HUDEP-2 (cell line): ENCODE measurements at regions not wholly inside any gene's neighbourhood (a gene's known extent, or its start where the extent isn't known, plus 50 kb on each side); places are given as distances from the start of the nearest gene placed in this dataset.
"Not testable (repeated sequence)": the region's sequence is repeated elsewhere in the genome, so short reads cannot be mapped to it uniquely, and the experiment has no call there.

Experiments used
- DNase-seq, 76 experiments: peaks; one replicate each; lab custom pipeline; 2025; ENCODE audit not compliant: unreplicated experiment in 76 of 76; lab: John Stamatoyannopoulos, UW

GRCh38 chr6:23783901-23784300, 342.1 kb upstream of the NRSN1 start:
- no peak for DNase-seq

GRCh38 chr6:23784301-23784919, 341.6 kb upstream of the NRSN1 start:
- DNase-seq, result no peak

DNA sequence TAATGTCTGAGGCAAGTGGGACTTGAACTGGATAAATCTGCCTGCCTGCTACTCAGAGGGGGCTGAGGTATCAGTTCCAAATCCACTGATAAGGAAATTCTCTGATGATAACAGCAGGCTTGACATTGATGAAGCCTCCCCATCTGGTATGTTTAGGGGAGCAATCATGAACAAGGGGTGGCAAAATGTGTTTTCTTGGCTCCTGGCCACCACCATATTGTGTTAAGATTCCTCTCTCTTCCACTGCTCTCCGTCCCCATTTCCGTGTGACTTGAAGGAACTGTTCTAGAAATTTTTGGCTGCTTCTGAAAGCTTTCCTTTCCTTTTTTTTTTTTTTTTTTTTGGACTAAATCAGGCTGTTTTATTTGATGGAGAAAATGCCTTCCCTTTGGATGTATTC, 335.3 kb upstream of the NRSN1 start:
- no peak for DNase-seq

DNA sequence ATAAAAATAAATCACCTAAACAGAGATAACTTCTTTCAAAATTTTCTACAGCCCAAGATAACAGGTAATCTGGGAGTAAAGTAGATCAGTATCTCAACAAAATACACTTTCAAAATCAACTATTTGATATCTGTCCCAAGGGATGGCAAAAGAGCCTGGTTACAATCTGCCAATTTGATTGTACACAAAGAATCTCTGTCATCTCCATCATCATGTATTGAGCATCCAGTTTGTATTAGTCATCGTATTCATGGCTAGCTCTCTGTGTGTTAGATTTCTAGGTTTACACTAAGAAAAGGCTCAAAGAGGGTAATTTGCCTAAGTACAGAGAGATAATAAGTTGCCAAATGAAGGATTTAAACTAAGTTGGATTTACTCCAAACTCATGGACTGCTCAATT, 329.0 kb upstream of the NRSN1 start:
- no peak for DNase-seq

GRCh38 chr6:23804289-23804688, 321.7 kb upstream of the NRSN1 start:
- DNase-seq, result not testable (repeated sequence)

DNA sequence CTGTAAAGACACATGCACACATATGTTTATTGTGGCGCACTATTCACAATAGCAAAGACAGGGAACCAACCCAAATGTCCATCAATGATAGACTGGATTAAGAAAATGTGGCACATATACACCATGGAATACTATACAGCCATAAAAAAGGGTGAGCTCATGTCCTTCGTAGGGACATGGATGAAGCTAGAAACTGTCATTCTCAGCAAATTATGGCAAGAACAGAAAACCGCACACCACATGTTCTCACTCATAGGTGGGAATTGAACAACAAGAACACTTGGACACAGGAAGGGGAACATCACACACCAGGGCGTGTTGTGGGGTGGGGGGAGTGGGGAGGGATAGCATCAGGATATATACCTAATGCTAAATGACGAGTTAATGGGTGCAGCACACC, 304.9 kb upstream of the NRSN1 start:
- DNase-seq, result not testable (repeated sequence)

GRCh38 chr6:23823421-23823820, 302.6 kb upstream of the NRSN1 start:
- no peak for DNase-seq

- DNase-seq, result no peak
Measured at GRCh38 chr6:23826572-23826971, 299.4 kb upstream of the NRSN1 start.

- DNase-seq, result no peak
Measured at GRCh38 chr6:23828861-23829260, 297.2 kb upstream of the NRSN1 start.

DNA sequence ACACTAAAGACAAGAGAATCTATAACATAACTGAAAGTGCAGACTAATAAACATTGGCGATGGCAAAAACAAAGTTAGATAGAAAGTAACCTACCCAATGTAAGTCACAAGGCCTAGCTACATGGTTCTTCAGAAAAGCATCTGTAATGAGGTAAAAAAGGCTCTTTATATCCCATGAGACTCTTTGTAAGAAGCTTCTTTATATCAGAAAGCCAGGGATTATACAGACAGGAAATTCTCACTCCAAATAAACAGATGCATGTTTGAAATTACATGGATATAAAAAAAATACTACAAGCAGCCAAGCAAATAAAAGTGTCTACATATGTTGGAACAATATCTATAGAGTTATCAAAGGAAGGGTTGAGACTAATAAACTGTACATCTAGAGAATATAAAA, 284.9 kb upstream of the NRSN1 start:
- DNase-seq, result no peak

DNA sequence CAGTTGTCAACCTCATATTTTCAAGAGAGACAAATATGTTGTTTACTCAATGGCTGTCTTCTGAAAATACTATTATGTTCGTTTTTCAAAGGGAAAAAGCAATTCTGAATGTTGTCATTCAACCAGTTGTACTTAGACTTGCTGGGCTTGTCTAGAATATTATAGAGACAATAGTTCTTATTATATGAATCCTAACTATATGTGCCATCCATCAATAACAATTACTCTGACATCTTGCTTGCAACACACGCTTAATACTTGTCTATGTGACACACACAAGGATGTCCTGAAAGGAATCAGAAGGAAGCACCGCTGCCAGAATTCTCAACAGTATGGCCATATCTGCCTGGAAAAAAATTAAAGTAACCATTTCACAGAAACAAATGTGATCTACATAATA, 283.3 kb upstream of the NRSN1 start:
- DNase-seq, result no peak

DNA sequence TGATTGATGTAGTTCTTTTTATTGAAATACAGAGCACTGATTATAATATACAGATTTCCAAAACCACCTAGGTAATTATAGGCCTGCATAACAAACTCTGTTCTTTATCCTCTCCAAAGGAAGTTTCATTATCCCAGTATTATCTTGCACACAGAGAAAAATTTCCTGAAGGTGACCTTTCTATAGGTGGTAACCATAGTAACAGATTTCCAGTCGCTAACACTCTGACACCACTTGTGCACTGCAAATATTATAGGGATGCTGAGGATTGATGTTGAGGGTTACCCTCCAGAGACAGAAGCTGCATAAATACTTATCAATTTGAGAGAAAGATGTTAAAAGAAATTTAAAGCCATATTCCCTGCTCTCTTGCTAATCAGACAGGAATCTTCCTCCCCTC, 274.5 kb upstream of the NRSN1 start:
- DNase-seq, result no peak

DNA sequence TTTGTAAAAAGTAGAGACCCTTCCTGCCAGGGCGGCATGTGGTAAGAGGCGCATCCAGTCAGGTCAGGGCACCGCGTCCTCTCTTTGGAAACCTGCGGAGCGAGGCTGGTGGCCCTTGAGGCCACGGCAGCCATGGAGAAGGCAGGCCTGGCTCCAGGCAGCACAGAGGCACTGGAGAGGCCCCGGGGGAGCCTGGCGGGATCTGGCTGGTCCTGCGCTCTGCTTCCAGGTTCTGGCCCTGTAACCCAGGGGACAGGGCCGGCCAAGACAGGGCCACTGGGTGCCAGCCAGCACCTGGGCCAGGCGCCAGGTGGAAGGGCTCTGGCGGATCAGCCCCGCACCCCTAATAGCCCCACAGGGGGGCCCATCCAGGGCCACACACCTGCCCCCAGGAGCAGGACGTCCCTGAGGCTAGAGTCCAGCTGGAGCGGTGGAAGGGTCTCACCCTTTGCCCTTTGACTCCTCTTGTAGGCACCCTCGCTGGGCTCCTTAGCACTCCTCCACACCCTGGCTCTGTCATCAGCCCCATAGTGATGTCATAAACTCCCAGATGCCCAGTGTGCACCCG, 272.4 kb upstream of the NRSN1 start:
- not testable (repeated sequence) for DNase-seq

DNA sequence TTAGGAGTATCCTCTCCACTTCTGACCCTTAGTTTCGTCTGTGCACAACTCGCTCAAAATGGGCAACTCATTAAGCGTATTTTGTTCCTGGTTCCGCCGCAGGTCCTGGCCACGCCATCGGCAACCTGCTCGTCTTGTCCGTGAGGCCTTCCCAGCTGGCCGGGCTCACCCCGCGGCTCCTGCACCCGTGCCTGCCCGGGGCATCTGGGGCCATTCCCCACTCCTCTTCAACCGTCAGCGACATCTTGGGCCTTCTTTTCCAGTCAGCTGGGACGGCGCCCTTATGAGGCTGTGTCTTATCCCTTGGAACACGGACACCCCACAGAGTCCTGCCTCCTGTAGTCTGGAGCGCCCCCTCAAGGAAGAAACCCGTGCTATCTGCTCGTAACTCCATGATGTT, 271.9 kb upstream of the NRSN1 start:
- not testable (repeated sequence) for DNase-seq

- no peak for DNase-seq
Measured at GRCh38 chr6:23855497-23856116, 270.4 kb upstream of the NRSN1 start.

DNA sequence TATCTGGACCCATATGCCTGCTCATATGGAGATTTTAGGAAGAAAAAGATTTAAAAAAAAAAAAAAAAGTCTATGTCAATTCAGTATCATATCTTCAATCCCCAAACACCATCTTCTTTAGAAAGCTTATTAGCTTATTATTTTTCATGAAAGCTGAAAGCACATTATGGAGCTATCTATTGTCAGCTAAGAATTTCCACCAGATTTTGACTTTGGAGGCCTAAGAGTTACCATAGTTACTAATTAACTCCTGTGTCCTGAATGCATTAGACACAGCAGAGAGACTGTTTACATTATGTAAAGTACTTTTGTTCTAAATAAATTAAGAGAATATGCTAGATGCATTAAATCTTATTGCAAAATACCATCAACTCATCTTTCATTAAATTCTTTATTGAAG, 255.5 kb upstream of the NRSN1 start:
- DNase-seq, result no peak

DNA sequence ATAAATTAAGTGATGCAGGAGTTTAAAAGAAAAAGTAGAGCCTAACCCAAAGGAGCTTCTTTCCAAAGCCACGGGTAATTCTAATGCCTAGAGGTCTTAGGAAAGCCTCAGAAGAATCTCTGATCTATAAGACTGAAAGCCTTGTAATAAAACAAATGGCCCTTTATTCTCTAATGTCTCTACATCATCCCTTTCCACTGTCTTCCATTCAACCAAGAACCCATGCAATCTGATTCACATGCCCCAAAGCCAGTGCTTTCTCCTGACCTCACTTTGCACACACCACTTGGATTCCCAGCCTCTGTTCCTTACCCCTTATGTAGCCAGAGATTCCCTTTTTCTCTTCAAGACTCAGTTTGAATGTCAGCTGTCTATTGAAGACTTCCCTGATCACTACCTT, 252.9 kb upstream of the NRSN1 start:
- DNase-seq, result no peak

DNA sequence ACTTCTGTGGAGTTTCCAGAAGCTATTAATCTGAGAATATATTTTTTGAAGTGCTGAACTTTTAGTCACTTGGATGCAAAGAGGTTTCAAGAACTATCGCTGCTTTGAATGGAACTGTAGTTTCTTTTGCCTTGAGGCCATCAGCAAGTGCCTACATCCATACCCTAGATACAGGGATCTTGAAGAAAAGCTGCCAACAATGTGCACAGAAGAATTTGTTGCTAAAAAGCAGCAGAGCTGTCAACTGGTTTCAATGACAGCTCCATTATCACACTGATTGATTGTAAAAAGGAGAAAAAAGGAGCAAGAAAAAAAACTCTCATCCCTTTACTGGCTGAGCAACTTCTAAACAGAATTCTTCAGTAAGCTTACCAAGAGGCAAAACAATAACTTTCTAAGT, 251.0 kb upstream of the NRSN1 start:
- no peak for DNase-seq

- no peak for DNase-seq
Measured at GRCh38 chr6:23879816-23880215, 246.2 kb upstream of the NRSN1 start.

GRCh38 chr6:23890543-23891227, 235.3 kb upstream of the NRSN1 start:
- DNase-seq, result no peak

DNA sequence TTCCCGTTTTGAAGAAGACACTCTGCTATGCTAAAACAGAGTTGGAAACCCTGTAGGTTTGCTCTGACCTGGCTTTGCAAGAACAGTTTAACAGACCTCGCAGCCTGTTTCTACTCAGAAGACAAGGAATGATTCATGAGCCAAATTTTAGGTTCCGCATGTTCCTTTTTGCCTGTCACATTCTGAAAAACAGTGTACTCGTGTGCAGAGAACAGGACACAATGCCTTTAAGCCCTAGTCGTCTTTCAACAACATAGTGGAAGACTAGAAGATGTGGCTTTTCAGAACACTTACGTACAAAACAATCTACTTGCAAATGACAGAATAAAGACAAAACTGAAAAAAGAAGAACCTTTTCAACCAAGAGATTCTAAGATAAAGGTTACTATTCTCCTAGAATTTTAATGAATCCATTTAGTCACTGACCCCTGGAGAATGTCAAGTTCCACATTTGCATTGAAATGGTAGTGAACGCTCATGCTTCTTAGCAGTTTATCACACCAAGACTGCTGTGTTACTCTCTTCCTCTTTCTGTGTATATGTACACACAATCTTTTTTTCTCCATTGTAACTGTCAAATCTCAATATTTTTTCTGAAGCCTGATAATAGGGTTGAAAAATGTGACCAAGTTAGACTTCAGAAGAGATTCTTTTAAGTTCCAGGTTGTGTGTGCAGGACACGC, 220.7 kb upstream of the NRSN1 start:
- DNase-seq, result no peak
